GM23338 (cell line): ENCODE measurements at regions not wholly inside any gene's neighbourhood (a gene's known extent, or its start where the extent isn't known, plus 50 kb on each side); places are given as distances from the start of the nearest gene placed in this dataset.
A peak's percentile ranks its signal among the peaks of the same experiment; 100 is the strongest.

ENCODE experiments used
- ATAC-seq: fragments of 200-7000 bp; cut with Tn5 transposase; 3 replicates; pipeline ENCODE4 v1.9.1; 2020
- DNase-seq: peaks from one replicate; pipeline ENCODE4 v3.0.0-alpha.2; 2015; ENCODE audit warnings: low spot score
- H2AFZ ChIP-seq: fragments of 200-600 bp; sonication (generic); 2 replicates; pipeline ENCODE4 v1.8.0; 2016; ENCODE audit warnings: antibody characterized with exemption, mild to moderate bottlenecking, moderate library complexity
- H3F3A ChIP-seq: fragments of 200-600 bp; sonication (generic); replicated peaks from 2 replicates; pipeline ENCODE4 v1.8.0; 2017; ENCODE audit warnings: antibody characterized with exemption, mixed run types, low read depth
- H3K27ac ChIP-seq: fragments of 200-600 bp; sonication (generic); 2 replicates; pipeline ENCODE4 v1.6.1; 2016; ENCODE audit warnings: low read depth
- H3K27me3 ChIP-seq: fragments of 200-600 bp; sonication (generic); 2 replicates; pipeline ENCODE4 v1.8.0; 2016; ENCODE audit warnings: mild to moderate bottlenecking, mixed run types, moderate library complexity; ENCODE audit not compliant: insufficient read depth
- H3K36me3 ChIP-seq: fragments of 200-600 bp; sonication (generic); 2 replicates; pipeline ENCODE4 v1.8.0; 2016; ENCODE audit warnings: mild to moderate bottlenecking; ENCODE audit not compliant: insufficient read depth
- H3K4me1 ChIP-seq: fragments of 200-600 bp; sonication (generic); 2 replicates; pipeline ENCODE4 v1.8.0; 2016; ENCODE audit warnings: mild to moderate bottlenecking, moderate library complexity; ENCODE audit not compliant: insufficient read depth
- H3K4me2 ChIP-seq: fragments of 200-600 bp; sonication (generic); 2 replicates; pipeline ENCODE4 v1.7.1; 2017; ENCODE audit warnings: mixed run types
- H3K4me3 ChIP-seq: fragments of 200-600 bp; sonication (generic); 2 replicates; pipeline ENCODE4 v1.6.1; 2016; ENCODE audit warnings: mixed run types
- H3K79me2 ChIP-seq: fragments of 200-600 bp; sonication (generic); replicated peaks from 2 replicates; pipeline ENCODE4 v1.8.0; 2017; ENCODE audit warnings: mild to moderate bottlenecking; ENCODE audit not compliant: insufficient read depth
- H3K9me2 ChIP-seq: fragments of 200-600 bp; sonication (generic); 2 replicates; pipeline ENCODE4 v1.8.0; 2017; ENCODE audit not compliant: insufficient read depth
- H4K20me1 ChIP-seq: fragments of 200-600 bp; sonication (generic); replicated peaks from 2 replicates; pipeline ENCODE4 v1.8.0; 2017; ENCODE audit warnings: mild to moderate bottlenecking; ENCODE audit not compliant: insufficient read depth
- H3K27ac Mint-ChIP-seq: 2 replicates; pipeline ENCODE4 v1.8.0; 2020; ENCODE audit warnings: inconsistent platforms, mild to moderate bottlenecking, moderate library complexity, mixed read lengths
- H3K27me3 Mint-ChIP-seq: 3 replicates; pipeline ENCODE4 v1.8.0; 2022; ENCODE audit warnings: low read depth, mild to moderate bottlenecking, moderate library complexity, mixed read lengths, inconsistent platforms; ENCODE audit not compliant: insufficient read depth, poor library complexity
- H3K36me3 Mint-ChIP-seq: 3 replicates; pipeline ENCODE4 v1.8.0; 2021; ENCODE audit warnings: low read depth, mild to moderate bottlenecking, inconsistent platforms, moderate library complexity, mixed read lengths
- H3K4me1 Mint-ChIP-seq: 3 replicates; pipeline ENCODE4 v1.8.0; 2020; ENCODE audit warnings: mild to moderate bottlenecking, inconsistent platforms, mixed read lengths
- H3K4me3 Mint-ChIP-seq: 3 replicates; pipeline ENCODE4 v1.8.0; 2021; ENCODE audit warnings: moderate library complexity, mild to moderate bottlenecking, inconsistent platforms, mixed read lengths
- H3K9me3 Mint-ChIP-seq: 3 replicates; pipeline ENCODE4 v1.8.0; 2020; ENCODE audit warnings: moderate library complexity, mild to moderate bottlenecking, inconsistent platforms, mixed read lengths
- CREB1 ChIP-seq: fragments of 250-450 bp; sonication (Bioruptor Pico); IDR thresholded peaks from 2 replicates; pipeline ENCODE4 v1.5.0; 2020; ENCODE audit warnings: low read depth, mild to moderate bottlenecking, moderate library complexity
- EZH2 ChIP-seq: fragments of 200-600 bp; sonication (generic); IDR thresholded peaks from one replicate; pipeline ENCODE4 v1.8.0; 2017; ENCODE audit warnings: antibody characterized with exemption, mild to moderate bottlenecking, low read depth; ENCODE audit not compliant: unreplicated experiment
- POLR2AphosphoS5 ChIP-seq: IDR thresholded peaks from 2 replicates; pipeline ENCODE4 v1.6.1; 2016; ENCODE audit warnings: antibody characterized with exemption, low read depth
- STAT1 ChIP-seq: IDR thresholded peaks from one replicate; pipeline ENCODE4 v1.6.1; 2016; ENCODE audit warnings: antibody characterized with exemption; ENCODE audit not compliant: unreplicated experiment
- ZNF114 ChIP-seq: fragments of 250-450 bp; sonication (Bioruptor Pico); IDR thresholded peaks from 2 replicates; pipeline ENCODE4 v1.5.0; 2020; ENCODE audit warnings: mild to moderate bottlenecking, moderate library complexity
- ZNF331 ChIP-seq: fragments of 250-450 bp; sonication (Bioruptor Pico); IDR thresholded peaks from 2 replicates; pipeline ENCODE4 v1.5.0; 2020; ENCODE audit warnings: low read depth, mild to moderate bottlenecking, moderate library complexity
- TF ChIP-seq, protein P1 (sequence below): fragments of 250-450 bp; sonication (Bioruptor Pico); IDR thresholded peaks from 2 replicates; pipeline ENCODE4 v1.5.0; 2020; ENCODE audit warnings: mild to moderate bottlenecking, moderate library complexity

DNA sequence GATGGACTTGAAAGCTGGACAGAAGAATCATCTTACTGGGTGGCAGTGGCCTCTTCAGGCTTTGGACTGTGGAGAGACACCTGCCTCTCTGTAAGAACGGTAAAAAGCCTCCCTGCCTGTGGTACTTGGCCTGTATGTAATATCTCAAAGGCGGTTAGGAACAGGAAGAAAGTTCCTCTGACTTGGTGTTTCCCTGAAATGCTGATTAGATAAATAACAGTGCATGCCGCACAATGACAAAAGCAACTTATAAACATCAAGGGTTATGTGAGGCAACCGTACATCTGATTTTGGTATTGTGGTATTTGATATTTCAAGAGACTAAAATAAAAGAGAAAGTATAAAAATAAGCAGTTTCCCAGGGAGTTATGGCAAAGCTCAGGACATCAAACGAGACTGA lies 92.4 kb upstream of the SORBS2 start:
- H3K27ac ChIP-seq: no peak overlapping the region
- ATAC-seq (no peak), DNase-seq (no peak)
- H3K4me3 ChIP-seq: no peak overlapping the region
- Mint-ChIP-seq H3K9me3 (no peaks in the 10 kb centered on the region), H3K27me3 (peaks cover 4% of the 10 kb centered on the region), H3K4me3 (no peak overlapping the region), H3K36me3 (no peaks in the 10 kb centered on the region), H3K4me1 (no peaks in the 10 kb centered on the region; the same call in 2 of the 3 replicates), H3K27ac (no peak overlapping the region)
- H3K4me2 ChIP-seq: no peak overlapping the region
- H3K9me2 ChIP-seq: no peaks in the 10 kb centered on the region
- no peaks in the 10 kb centered on the region for H3K79me2 ChIP-seq
- H3K36me3 ChIP-seq: no peaks in the 10 kb centered on the region
- H3F3A ChIP-seq: no peaks in the 10 kb centered on the region
- no peaks in the 10 kb centered on the region for H3K27me3 ChIP-seq
- no peaks in the 10 kb centered on the region for H3K4me1 ChIP-seq
- TF ChIP-seq ZNF331 (CRISPR knock-in tag): no peak
- no peak for TF ChIP-seq ZNF114
- TF ChIP-seq EZH2: no peak
- TF ChIP-seq CREB1 (CRISPR knock-in tag): no peak
- TF ChIP-seq STAT1: no peak
- TF ChIP-seq, protein P1, sequence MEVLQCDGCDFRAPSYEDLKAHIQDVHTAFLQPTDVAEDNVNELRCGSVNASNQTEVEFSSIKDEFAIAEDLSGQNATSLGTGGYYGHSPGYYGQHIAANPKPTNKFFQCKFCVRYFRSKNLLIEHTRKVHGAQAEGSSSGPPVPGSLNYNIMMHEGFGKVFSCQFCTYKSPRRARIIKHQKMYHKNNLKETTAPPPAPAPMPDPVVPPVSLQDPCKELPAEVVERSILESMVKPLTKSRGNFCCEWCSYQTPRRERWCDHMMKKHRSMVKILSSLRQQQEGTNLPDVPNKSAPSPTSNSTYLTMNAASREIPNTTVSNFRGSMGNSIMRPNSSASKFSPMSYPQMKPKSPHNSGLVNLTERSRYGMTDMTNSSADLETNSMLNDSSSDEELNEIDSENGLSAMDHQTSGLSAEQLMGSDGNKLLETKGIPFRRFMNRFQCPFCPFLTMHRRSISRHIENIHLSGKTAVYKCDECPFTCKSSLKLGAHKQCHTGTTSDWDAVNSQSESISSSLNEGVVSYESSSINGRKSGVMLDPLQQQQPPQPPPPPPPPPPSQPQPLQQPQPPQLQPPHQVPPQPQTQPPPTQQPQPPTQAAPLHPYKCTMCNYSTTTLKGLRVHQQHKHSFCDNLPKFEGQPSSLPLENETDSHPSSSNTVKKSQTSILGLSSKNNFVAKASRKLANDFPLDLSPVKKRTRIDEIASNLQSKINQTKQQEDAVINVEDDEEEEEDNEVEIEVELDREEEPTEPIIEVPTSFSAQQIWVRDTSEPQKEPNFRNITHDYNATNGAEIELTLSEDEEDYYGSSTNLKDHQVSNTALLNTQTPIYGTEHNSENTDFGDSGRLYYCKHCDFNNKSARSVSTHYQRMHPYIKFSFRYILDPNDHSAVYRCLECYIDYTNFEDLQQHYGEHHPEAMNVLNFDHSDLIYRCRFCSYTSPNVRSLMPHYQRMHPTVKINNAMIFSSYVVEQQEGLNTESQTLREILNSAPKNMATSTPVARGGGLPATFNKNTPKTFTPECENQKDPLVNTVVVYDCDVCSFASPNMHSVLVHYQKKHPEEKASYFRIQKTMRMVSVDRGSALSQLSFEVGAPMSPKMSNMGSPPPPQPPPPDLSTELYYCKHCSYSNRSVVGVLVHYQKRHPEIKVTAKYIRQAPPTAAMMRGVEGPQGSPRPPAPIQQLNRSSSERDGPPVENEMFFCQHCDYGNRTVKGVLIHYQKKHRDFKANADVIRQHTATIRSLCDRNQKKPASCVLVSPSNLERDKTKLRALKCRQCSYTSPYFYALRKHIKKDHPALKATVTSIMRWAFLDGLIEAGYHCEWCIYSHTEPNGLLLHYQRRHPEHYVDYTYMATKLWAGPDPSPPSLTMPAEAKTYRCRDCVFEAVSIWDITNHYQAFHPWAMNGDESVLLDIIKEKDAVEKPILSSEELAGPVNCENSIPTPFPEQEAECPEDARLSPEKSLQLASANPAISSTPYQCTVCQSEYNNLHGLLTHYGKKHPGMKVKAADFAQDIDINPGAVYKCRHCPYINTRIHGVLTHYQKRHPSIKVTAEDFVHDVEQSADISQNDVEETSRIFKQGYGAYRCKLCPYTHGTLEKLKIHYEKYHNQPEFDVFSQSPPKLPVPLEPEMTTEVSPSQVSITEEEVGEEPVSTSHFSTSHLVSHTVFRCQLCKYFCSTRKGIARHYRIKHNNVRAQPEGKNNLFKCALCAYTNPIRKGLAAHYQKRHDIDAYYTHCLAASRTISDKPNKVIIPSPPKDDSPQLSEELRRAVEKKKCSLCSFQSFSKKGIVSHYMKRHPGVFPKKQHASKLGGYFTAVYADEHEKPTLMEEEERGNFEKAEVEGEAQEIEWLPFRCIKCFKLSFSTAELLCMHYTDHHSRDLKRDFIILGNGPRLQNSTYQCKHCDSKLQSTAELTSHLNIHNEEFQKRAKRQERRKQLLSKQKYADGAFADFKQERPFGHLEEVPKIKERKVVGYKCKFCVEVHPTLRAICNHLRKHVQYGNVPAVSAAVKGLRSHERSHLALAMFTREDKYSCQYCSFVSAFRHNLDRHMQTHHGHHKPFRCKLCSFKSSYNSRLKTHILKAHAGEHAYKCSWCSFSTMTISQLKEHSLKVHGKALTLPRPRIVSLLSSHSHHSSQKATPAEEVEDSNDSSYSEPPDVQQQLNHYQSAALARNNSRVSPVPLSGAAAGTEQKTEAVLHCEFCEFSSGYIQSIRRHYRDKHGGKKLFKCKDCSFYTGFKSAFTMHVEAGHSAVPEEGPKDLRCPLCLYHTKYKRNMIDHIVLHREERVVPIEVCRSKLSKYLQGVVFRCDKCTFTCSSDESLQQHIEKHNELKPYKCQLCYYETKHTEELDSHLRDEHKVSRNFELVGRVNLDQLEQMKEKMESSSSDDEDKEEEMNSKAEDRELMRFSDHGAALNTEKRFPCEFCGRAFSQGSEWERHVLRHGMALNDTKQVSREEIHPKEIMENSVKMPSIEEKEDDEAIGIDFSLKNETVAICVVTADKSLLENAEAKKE (CRISPR knock-in tag): no peak
- no peaks in the 10 kb centered on the region for H4K20me1 ChIP-seq
- H2AFZ ChIP-seq: peak overlapping the region; percentile 61; the same call in 1 of the 2 replicates

DNA sequence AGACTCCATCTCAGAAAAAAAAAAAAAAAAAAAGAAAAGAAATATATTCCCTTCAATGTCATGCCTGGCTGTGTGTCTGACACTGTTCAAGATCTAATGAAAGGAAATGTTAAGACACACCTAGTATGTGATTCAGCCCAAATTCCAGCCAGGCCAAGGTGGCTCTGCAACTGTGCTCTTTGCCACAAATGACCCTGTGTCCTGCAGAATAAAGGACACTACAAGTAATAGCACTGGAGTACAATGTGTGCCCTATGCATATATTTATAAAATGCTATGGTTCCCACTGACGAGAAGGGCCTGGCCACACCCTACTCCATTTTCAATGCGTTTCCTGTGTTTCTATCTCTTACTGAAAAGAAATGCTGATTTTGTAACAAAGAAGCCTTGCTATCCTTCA lies 98.0 kb upstream of the SORBS2 start:
- H3K36me3 Mint-ChIP-seq: no peaks in the 10 kb centered on the region
- H3K4me3 Mint-ChIP-seq: no peak overlapping the region
- no peak for ATAC-seq
- H3K79me2 ChIP-seq: no peaks in the 10 kb centered on the region
- peaks cover 10% of the 10 kb centered on the region for H3K4me1 ChIP-seq
- H3K36me3 ChIP-seq: no peaks in the 10 kb centered on the region
- H3K27me3 ChIP-seq: no peaks in the 10 kb centered on the region
- H3K27ac ChIP-seq: no peak overlapping the region
- no peaks in the 10 kb centered on the region for H3F3A ChIP-seq
- peaks cover 3% of the 10 kb centered on the region for H3K27me3 Mint-ChIP-seq
- H2AFZ ChIP-seq: peak overlapping the region; percentile 86; the same call in 1 of the 2 replicates
- no peak overlapping the region for H3K27ac Mint-ChIP-seq
- no peak for DNase-seq
- H3K4me2 ChIP-seq: peak overlapping the region; percentile 7; the same call in 1 of the 2 replicates
- no peak overlapping the region for H3K4me3 ChIP-seq
- H3K9me2 ChIP-seq: no peaks in the 10 kb centered on the region
- no peaks in the 10 kb centered on the region for H3K9me3 Mint-ChIP-seq
- H3K4me1 Mint-ChIP-seq: peaks cover 14% of the 10 kb centered on the region; the same call in 2 of the 3 replicates
- H4K20me1 ChIP-seq: no peaks in the 10 kb centered on the region
- TF ChIP-seq POLR2AphosphoS5 (no peak), EZH2 (no peak)
- TF ChIP-seq, protein P1 (CRISPR knock-in tag): no peak
